PC-3 (cell line): ENCODE measurements at regions not wholly inside any gene's neighbourhood (a gene's known extent, or its start where the extent isn't known, plus 50 kb on each side); places are given as distances from the start of the nearest gene placed in this dataset.

ENCODE experiments used
- ATAC-seq: fragments of 200-7000 bp; cut with Tn5 transposase; 2 replicates; pipeline ENCODE4 v1.9.1; 2020; ENCODE audit warnings: mild to moderate bottlenecking, moderate library complexity
- BruUV-seq: library from RNA; stranded (reverse); fragments of 400-500 nt; replicated peaks from 2 replicates; lab custom pipeline; 2021; lab: Mats Ljungman, UMichigan
- CTCF ChIA-PET: fragments of 300-600 bp; sonication (Branson Sonifier 250); formaldehyde crosslinking; loops from one replicate; lab custom pipeline; 2022; ENCODE audit warnings: antibody characterized with exemption; lab: Charles Lee
- POLR2A ChIA-PET: fragments of 300-600 bp; sonication (Branson Sonifier 250); formaldehyde crosslinking; loops from one replicate; lab custom pipeline; 2022; ENCODE audit warnings: antibody characterized with exemption; ENCODE audit not compliant: unreplicated experiment; lab: Charles Lee
- DNase-seq: peaks from one replicate; pipeline ENCODE4 v3.0.0-alpha.2; 2015
- H2AFZ ChIP-seq: fragments of 300-600 bp; sonication (generic); 2 replicates; pipeline ENCODE4 v1.6.0; 2016; ENCODE audit warnings: antibody characterized with exemption, low read length
- H3F3A ChIP-seq: fragments of 300-600 bp; sonication (generic); one replicate; pipeline ENCODE4 v1.6.0; 2017; ENCODE audit warnings: antibody characterized with exemption, low read length, control low read depth, mild to moderate bottlenecking; ENCODE audit not compliant: unreplicated experiment
- H3K27ac ChIP-seq: fragments of 300-600 bp; sonication (generic); 2 replicates; pipeline ENCODE4 v1.5.1; 2016; ENCODE audit warnings: mild to moderate bottlenecking, low read length
- H3K27me3 ChIP-seq: fragments of 300-600 bp; sonication (generic); 2 replicates; pipeline ENCODE4 v1.6.1; 2016; ENCODE audit warnings: low read length, mixed read lengths
- H3K36me3 ChIP-seq: fragments of 300-600 bp; sonication (generic); 2 replicates; pipeline ENCODE4 v1.6.1; 2016; ENCODE audit warnings: low read depth, mixed run types, low read length, mixed read lengths
- H3K4me1 ChIP-seq: fragments of 300-600 bp; sonication (generic); 2 replicates; pipeline ENCODE4 v1.5.1; 2016; ENCODE audit warnings: low read length; ENCODE audit not compliant: insufficient read depth
- H3K4me2 ChIP-seq: fragments of 300-600 bp; sonication (generic); 2 replicates; pipeline ENCODE4 v1.6.0; 2016; ENCODE audit warnings: low read length
- H3K4me3 ChIP-seq: fragments of 300-600 bp; sonication (generic); 2 replicates; pipeline ENCODE4 v1.5.1; 2016; ENCODE audit warnings: mild to moderate bottlenecking, low read length, mixed read lengths
- H3K79me2 ChIP-seq: fragments of 300-600 bp; sonication (generic); 2 replicates; pipeline ENCODE4 v1.6.1; 2017; ENCODE audit warnings: low read length, mixed read lengths
- H3K9ac ChIP-seq: fragments of 300-600 bp; sonication (generic); 2 replicates; pipeline ENCODE4 v1.6.0; 2016; ENCODE audit warnings: mild to moderate bottlenecking, low read length
- H3K9me2 ChIP-seq: fragments of 300-600 bp; sonication (generic); replicated peaks from 2 replicates; pipeline ENCODE4 v1.6.1; 2016; ENCODE audit warnings: mixed run types, low read length, mixed read lengths
- H3K9me3 ChIP-seq: fragments of 300-600 bp; sonication (generic); 2 replicates; pipeline ENCODE4 v1.6.1; 2016; ENCODE audit warnings: low read length, mixed read lengths
- H4K20me1 ChIP-seq: fragments of 300-600 bp; sonication (generic); 2 replicates; pipeline ENCODE4 v1.6.1; 2016; ENCODE audit warnings: low read length, mixed read lengths
- EZH2 ChIP-seq: fragments of 300-600 bp; sonication (generic); IDR thresholded peaks from one replicate; pipeline ENCODE4 v1.6.1; 2017; ENCODE audit warnings: antibody characterized with exemption, mild to moderate bottlenecking, low read length; ENCODE audit not compliant: unreplicated experiment
- EZH2phosphoT487 ChIP-seq: fragments of 300-600 bp; sonication (generic); IDR thresholded peaks from 2 replicates; pipeline ENCODE4 v1.6.1; 2018; ENCODE audit warnings: mild to moderate bottlenecking, antibody characterized with exemption, low read length, borderline replicate concordance
- intact Hi-C: fragments of 100-400 bp; cut with micrococcal nuclease; formaldehyde crosslinking; loops from 2 replicates; pipeline ENCODE4 v1.9.0; 2023
- TF ChIP-seq, protein P1 (sequence below): fragments of 300-600 bp; sonication (generic); conservative IDR thresholded peaks from 2 replicates; pipeline ENCODE4 v1.5.1; 2017; ENCODE audit warnings: antibody characterized with exemption, low read depth, mild to moderate bottlenecking, low read length

DNA sequence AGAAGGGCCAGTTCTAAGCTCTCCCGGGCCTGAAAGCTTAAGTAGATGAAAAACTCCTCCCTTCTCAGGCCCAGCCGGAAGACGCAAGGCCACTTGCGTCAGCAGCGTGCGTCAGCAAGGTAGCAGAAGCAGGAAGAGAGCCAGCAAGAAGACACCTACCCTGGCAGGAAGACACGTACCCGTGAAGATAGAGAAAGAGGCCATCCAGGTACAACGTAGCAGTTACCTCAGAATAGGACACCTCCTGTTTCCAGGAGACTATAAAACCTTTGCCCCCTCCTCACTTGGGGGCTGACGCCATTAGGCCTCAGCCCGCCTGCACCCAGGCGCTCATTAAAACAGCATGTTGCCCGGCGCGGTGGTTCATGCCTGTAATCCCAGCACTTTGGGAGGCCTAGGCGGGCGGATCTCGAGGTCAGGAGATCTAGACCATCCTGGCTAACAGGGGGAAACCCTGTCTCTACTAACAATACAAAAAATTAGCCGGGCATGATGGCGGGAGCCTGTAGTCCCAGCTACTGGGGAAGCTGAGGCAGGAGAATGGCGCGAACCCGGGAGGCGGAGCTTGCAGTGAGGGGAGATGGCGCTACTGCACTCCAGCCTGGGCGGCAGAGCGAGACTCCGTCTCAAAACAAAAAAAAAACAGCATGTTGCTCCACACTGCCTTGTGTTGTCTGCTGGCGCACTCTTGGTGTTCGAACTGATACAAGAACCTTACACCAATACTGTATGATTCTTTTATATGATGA is 242.7 kb upstream of the NWD2 start:
- Histone ChIP-seq H4K20me1 (no peaks in the 10 kb centered on the region), H3K9me3 (no peaks in the 10 kb centered on the region), H3F3A (no peaks in the 10 kb centered on the region), H3K27ac (no peak overlapping the region), H3K9me2 (no peaks in the 10 kb centered on the region), H2AFZ (no peak overlapping the region), H3K36me3 (no peaks in the 10 kb centered on the region), H3K9ac (no peak overlapping the region), H3K27me3 (no peaks in the 10 kb centered on the region), H3K4me3 (no peak overlapping the region), H3K4me1 (0 out of 2 replicates have a peak, but pooled peaks cover 6% of the 10 kb centered on the region), H3K79me2 (no peaks in the 10 kb centered on the region), H3K4me2 (no peak overlapping the region)
- TF ChIP-seq EZH2: no peak
- no peak for TF ChIP-seq EZH2phosphoT487
- TF ChIP-seq, protein P1, sequence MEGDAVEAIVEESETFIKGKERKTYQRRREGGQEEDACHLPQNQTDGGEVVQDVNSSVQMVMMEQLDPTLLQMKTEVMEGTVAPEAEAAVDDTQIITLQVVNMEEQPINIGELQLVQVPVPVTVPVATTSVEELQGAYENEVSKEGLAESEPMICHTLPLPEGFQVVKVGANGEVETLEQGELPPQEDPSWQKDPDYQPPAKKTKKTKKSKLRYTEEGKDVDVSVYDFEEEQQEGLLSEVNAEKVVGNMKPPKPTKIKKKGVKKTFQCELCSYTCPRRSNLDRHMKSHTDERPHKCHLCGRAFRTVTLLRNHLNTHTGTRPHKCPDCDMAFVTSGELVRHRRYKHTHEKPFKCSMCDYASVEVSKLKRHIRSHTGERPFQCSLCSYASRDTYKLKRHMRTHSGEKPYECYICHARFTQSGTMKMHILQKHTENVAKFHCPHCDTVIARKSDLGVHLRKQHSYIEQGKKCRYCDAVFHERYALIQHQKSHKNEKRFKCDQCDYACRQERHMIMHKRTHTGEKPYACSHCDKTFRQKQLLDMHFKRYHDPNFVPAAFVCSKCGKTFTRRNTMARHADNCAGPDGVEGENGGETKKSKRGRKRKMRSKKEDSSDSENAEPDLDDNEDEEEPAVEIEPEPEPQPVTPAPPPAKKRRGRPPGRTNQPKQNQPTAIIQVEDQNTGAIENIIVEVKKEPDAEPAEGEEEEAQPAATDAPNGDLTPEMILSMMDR: no peak
- CTCF ChIA-PET: no interaction called here
- POLR2A ChIA-PET: no interaction called here
- DNase-seq (no peak), ATAC-seq (no peak)
- intact Hi-C loops: no loop called here
- BruUV-seq: no TSS peak

DNA sequence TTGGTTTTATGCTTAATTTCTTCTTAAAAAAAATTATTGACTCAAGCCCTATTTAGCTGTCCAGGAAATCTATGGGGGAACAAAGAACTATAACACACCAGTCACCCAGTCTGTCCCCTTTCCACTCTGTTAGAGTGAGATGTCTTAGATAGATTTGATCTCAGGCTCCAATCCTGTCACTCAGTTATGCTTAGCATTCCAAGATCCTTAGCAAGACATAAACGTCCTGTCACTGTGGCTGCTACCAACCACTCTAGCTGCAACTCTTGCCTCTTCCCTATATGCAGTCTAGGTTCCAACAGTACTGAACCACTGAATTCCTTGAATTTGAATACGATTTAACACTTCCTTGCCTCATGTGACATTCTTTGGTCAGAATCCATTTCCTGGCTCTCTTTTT is 241.9 kb upstream of the NWD2 start:
- Histone ChIP-seq H3K79me2 (no peaks in the 10 kb centered on the region), H2AFZ (no peak overlapping the region), H3F3A (no peaks in the 10 kb centered on the region), H3K4me2 (no peak overlapping the region), H4K20me1 (no peaks in the 10 kb centered on the region), H3K9me2 (no peaks in the 10 kb centered on the region), H3K36me3 (no peaks in the 10 kb centered on the region), H3K9me3 (no peaks in the 10 kb centered on the region), H3K9ac (no peak overlapping the region), H3K27me3 (no peaks in the 10 kb centered on the region), H3K4me1 (peaks cover 2% of the 10 kb centered on the region; the same call in 1 of the 2 replicates), H3K27ac (no peak overlapping the region), H3K4me3 (no peak overlapping the region)
- no peak for DNase-seq
- BruUV-seq: no TSS peak
- ChIA-PET CTCF (no interaction called here), POLR2A (no interaction called here)
- TF ChIP-seq, protein P1: no peak
- TF ChIP-seq EZH2phosphoT487 (no peak), EZH2 (no peak)
- ATAC-seq: no peak
- intact Hi-C loops: no loop called here

DNA sequence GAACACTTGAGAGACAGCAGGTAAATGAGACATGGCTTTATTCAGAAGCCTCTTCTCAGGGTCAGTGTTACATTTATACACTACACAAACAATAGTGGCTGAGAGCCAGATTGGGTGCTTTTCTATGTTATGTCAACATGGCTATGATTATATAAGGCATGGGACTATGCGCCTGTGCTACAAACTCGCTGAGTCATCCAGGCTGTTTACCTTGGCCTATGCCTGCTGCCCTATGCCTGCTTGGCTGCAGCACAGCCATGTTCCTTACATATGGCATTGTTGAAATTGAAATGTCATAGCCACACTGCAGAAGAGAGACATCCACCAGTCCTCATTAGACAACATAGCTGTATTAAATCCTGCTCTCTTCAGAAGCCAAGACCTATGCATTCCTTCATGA is 236.3 kb upstream of the NWD2 start:
- Histone ChIP-seq H3K9ac (no peak overlapping the region), H3F3A (no peaks in the 10 kb centered on the region), H4K20me1 (no peaks in the 10 kb centered on the region), H2AFZ (no peak overlapping the region), H3K36me3 (no peaks in the 10 kb centered on the region), H3K27ac (peak overlapping the region; percentile 40), H3K4me3 (no peak overlapping the region), H3K79me2 (no peaks in the 10 kb centered on the region), H3K9me2 (no peaks in the 10 kb centered on the region), H3K27me3 (no peaks in the 10 kb centered on the region), H3K9me3 (no peaks in the 10 kb centered on the region), H3K4me1 (peaks cover 11% of the 10 kb centered on the region; the same call in 1 of the 2 replicates), H3K4me2 (no peak overlapping the region; the same call in 1 of the 2 replicates)
- DNase-seq (peak; percentile 91), ATAC-seq (peak; percentile 94)
- ChIA-PET POLR2A (no interaction called here), CTCF (no interaction called here)
- no TSS peak for BruUV-seq
- intact Hi-C loops: no loop called here
- TF ChIP-seq, protein P1: no peak
- no peak for TF ChIP-seq EZH2phosphoT487
